ENCODE measurements at regions not wholly inside any gene's neighbourhood (a gene's known extent, or its start where the extent isn't known, plus 50 kb on each side); places are given as distances from the start of the nearest gene placed in this dataset.

DNA sequence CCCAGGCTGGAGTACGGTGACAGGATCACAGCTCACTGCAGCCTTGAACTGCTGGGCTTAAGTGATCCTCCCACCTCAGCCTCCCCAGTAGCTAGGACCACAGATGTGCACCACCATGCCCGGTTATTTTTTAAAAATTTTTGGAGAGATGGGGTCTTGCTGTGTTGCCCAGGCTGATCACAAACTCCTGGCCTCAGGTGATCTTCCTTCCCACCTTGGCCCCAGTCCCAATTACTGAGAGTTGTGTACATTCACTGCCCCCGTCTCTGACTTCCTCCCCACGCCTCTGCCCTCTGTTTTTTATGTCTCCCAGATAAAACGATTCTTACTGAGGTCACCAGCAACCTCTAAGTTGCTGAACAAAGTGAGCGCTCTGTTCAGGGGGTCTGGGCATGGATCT is 87.7 kb downstream of the LINGO1 start:
- peaks cover 0 to 41% (median 16%) of the 10 kb centered on the region in 4 donors for H3K4me1 ChIP-seq
- TF ChIP-seq POLR2A (IDR thresholded peaks at IDR 0.05) (no peak), EP300 (IDR thresholded peaks at IDR 0.05) (no peak), CTCF (IDR thresholded peaks at IDR 0.05) (no peak)
- 74 to 81% methylated on average over 6 of the region's 6 CpGs for WGBS, 2 donors
- H3K27ac ChIP-seq: no peak overlapping the region
- H3K36me3 ChIP-seq: no peaks in the 10 kb centered on the region
- no peaks in the 10 kb centered on the region for H3K9me3 ChIP-seq
- DNase-seq (ENCODE audit: low spot score in 2 of 2): no peak
- H3K4me3 ChIP-seq: no peak overlapping the region
- no peaks in the 10 kb centered on the region for H3K27me3 ChIP-seq

DNA sequence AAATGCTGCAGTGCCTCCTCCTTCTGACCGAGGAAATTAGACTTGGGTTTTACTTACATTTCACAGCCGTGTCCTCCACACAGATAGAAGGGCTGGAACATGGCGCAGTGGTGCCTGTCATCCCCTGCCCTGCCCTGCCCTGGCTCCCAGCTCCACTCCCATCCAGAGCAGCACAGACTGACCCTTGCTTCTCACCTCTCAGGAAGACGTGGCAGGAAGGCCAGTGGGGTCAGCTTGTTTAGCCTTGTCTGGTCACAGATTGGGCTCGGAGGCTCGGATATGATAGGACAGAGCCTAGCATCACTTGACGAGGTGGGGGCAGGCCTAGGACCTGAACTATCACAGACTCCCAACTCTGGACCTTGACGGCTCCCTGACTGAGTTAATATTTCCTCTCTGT is 88.5 kb downstream of the LINGO1 start:
- Histone ChIP-seq H3K27ac (peak overlapping the region in 1 of 4 donors; percentile 69), H3K9me3 (no peaks in the 10 kb centered on the region), H3K36me3 (no peaks in the 10 kb centered on the region), H3K27me3 (no peaks in the 10 kb centered on the region), H3K4me1 (peaks cover 0 to 46% (median 16%) of the 10 kb centered on the region in 4 donors), H3K4me3 (no peak overlapping the region)
- TF ChIP-seq CTCF (IDR thresholded peaks at IDR 0.05) (no peak), POLR2A (IDR thresholded peaks at IDR 0.05) (no peak), EP300 (IDR thresholded peaks at IDR 0.05) (no peak)
- WGBS, 2 donors: 73 to 77% methylated on average over 8 of the region's 8 CpGs
- DNase-seq (ENCODE audit: low spot score in 2 of 2): no peak

DNA sequence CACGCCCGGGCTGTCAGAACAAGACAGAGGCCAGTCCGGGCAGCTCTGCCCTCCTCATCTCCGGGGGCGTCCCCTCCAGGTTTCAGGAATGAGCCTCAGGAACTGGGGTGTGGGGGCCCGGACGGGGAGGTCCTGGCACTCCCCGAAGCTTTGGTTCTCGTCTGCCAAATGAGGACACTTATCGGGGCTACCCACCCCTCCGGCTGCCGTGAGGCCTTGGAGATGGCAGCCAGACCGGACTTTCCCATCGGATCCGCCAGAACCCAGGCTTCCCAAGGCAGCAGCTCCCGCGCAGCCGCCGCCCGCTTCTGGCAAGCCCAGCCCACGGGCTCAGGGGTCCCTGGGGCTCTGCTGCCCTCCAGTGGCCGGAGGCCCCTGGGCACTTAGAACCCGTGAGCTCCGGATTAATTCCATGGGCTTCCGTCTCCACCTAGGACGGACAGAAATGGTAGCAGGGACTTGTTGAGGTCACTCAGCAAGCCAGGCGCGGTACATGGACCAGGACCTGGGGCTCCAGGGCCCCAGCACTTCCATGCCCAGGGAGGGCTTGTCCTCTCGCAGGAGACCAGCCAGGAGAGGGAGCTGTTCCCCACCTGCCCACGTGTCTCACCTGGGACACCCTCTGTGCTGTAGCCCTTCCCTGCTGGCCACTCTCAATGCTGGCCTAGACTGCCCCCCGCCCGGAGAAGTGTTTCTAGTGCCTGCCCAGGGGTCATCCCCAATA is 89.4 kb downstream of the LINGO1 start:
- Histone ChIP-seq H3K27ac (peak overlapping the region; percentile 2 to 85 (median 74)), H3K27me3 (no peaks in the 10 kb centered on the region), H3K4me3 (peak overlapping the region; percentile 12 to 48 (median 42)), H3K4me1 (peaks cover 0 to 54% (median 23%) of the 10 kb centered on the region in 4 donors), H3K36me3 (no peaks in the 10 kb centered on the region), H3K9me3 (no peaks in the 10 kb centered on the region)
- TF ChIP-seq POLR2A (IDR thresholded peaks at IDR 0.05) (no peak), CTCF (IDR thresholded peaks at IDR 0.05) (peak; percentile 95 to 99 (median 97)), EP300 (IDR thresholded peaks at IDR 0.05) (peak in 1 of 2 donors; percentile 60)
- DNase-seq (ENCODE audit: low spot score in 2 of 2): peak; percentile 71 to 81
- WGBS, 2 donors: 6 to 8% methylated on average over 29 to 32 of the region's 32 CpGs

DNA sequence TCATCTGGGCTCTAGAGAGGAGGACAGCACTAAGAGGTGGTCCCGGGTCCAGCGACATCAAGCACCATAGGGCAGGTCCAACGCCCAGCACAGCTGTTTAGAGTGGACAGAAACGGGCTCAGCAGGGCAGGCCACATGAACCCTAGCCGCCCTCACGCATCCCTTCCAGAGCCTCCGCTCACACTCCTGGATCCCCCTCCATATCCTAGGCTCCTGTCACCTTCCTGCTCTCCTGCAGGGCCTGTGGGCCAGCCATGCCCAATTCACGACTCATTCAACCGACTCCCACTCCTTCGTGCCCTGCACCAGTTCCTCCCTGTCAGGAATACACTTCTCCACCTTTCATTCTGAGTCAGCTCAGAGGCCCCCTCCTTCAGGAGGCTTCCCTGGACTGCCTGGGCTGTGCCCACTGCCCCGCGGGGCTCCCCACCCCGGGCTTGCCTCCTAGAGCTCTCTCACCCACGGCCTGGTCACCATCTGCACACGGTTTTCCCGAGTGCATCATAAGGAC is 90.2 kb downstream of the LINGO1 start:
- no peak for TF ChIP-seq EP300 (IDR thresholded peaks at IDR 0.05)
- no peak for TF ChIP-seq CTCF (IDR thresholded peaks at IDR 0.05)
- TF ChIP-seq POLR2A (IDR thresholded peaks at IDR 0.05): no peak
- DNase-seq (ENCODE audit: low spot score in 2 of 2): no peak
- Histone ChIP-seq H3K27ac (peak overlapping the region; percentile 2 to 85 (median 74)), H3K9me3 (no peaks in the 10 kb centered on the region), H3K4me3 (peak overlapping the region in 1 of 4 donors; percentile 38), H3K36me3 (no peaks in the 10 kb centered on the region), H3K27me3 (no peaks in the 10 kb centered on the region), H3K4me1 (peaks cover 0 to 62% (median 31%) of the 10 kb centered on the region in 4 donors)
- WGBS, 2 donors: 87 to 88% methylated on average over 16 of the region's 16 CpGs

DNA sequence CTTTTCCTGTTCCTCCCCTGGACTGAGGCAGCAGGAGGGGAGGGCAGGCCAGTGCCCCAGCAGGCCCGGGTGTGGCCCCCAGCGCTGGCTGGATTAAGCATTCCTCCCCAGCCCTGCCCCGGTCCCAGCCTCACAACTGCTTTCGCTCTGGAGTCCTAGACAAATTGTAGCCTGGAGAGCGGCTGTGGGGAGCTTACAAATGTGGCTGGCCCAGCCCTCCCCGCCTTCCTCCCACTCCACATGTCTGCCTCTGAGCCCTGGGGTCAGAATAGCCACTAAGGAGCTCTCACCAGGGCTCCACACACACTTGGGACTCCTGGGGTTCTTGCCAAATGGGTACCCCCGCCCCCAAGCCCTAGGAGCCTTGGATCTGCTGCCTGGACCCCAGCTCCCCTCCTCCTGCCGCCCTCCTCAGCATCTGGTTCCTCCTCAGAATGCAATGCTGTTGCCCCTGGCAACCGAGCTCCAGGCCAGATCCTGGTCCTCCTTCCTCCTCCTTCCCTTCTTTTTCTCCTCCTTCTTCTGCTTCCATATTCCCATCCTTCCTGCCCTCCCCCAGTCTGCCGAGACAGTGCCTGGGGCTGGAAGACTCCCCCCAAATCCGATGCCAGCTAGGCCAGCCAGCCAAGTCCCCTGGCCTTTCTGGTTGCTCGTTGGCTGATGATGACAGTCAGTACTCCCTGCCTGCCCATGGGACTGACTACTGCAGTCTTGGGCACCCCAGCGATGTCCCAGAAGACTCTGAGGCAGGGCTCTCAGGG is 91.1 kb downstream of the LINGO1 start:
- 37 to 38% methylated on average over 13 of the region's 13 CpGs for WGBS, 2 donors
- no peaks in the 10 kb centered on the region for H3K36me3 ChIP-seq
- H3K4me1 ChIP-seq: peaks cover 0 to 71% (median 37%) of the 10 kb centered on the region in 4 donors
- no peaks in the 10 kb centered on the region for H3K27me3 ChIP-seq
- no peaks in the 10 kb centered on the region for H3K9me3 ChIP-seq
- DNase-seq (ENCODE audit: low spot score in 2 of 2): peak in 1 of 2 donors; percentile 32
- no peak overlapping the region for H3K4me3 ChIP-seq
- H3K27ac ChIP-seq: peak overlapping the region in 3 of 4 donors; percentile 17 to 85 (median 80)
- TF ChIP-seq CTCF (IDR thresholded peaks at IDR 0.05): no peak
- no peak for TF ChIP-seq EP300 (IDR thresholded peaks at IDR 0.05)
- no peak for TF ChIP-seq POLR2A (IDR thresholded peaks at IDR 0.05)

All from tibial nerve (tissue), 4 donors.